ENCODE measurements at regions not wholly inside any gene's neighbourhood (a gene's known extent, or its start where the extent isn't known, plus 50 kb on each side); places are given as distances from the start of the nearest gene placed in this dataset.

DNA sequence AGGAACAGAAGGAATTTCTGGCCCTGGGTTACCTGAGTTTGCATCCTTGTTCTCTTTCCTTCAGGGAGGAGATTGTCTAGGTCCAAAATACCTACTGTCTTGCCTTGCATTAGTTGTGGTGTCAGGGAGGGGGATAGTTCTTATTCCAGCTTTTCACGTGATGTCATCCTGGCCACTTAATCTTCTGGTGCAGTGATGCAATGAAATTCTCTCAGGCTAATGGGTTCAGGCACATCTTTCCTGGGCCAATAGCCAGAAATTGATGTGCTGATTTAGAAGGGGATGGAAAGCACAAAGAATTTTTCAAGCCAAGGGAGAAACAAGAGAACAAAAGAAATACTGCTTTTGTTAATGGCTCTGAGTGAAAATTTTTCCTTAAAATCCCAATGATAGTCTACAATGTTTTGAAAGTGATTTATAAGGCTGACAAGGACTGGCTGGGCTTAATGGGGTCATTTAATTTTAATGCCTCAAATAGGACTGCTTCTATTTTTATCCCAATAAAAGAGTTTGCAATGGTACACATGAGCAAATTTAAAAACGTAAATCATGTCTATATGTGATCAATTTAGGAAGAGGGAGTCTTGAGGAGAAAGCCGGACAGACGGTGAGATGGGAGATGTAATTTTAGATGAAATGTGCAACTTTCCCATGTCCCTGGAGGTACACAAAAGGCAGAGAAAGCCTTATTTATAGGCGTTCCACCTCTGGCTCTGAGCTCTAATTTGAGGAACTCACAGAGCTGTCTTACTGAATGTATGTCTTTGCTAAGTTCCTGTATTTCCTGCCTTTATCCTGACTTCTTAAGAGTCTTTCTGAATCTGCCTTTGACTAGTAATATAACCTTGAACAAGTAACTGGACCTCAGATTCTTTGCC, 89.3 kb upstream of the SV2C start:
- no peaks in the 10 kb centered on the region for H3K4me1 ChIP-seq (ENCODE audit: control insufficient read depth, insufficient read depth, low read length)
- peak; percentile 5 for DNase-seq
- peaks cover 3% of the 10 kb centered on the region for H3K9me3 ChIP-seq (replicated peaks; ENCODE audit: control insufficient read depth, low read depth, low read length)
- H3K36me3 ChIP-seq (ENCODE audit: control insufficient read depth, insufficient read depth, low read length), result no peaks in the 10 kb centered on the region
- H3K27ac ChIP-seq (ENCODE audit: low read length), result no peak overlapping the region
- WGBS (ENCODE audit: insufficient coverage), result 26% methylated on average over 4 of the region's 5 CpGs
- H3K4me3 ChIP-seq (ENCODE audit: low read length), result no peak overlapping the region
- H3K27me3 ChIP-seq (ENCODE audit: control insufficient read depth, insufficient read depth, low read length), result no peaks in the 10 kb centered on the region

DNA sequence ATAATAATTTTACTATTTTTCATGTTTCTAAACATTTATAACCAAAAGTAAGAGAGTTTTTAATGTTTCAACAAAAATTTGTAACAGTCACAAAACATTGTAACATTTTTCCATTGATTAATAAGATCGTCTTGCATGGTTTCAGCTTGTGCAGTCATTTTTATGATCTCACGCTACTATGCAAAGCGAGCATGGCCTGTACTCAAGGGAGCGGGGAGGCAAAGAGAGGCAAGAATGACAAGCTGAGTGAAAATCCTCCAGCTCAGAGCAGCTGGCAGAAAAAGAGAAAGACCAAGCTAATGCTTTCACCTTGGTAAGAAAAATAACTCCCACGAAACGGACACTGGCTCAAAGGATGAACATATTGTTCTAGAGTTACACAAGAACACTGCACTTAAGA, 90.0 kb upstream of the SV2C start:
- H3K27ac ChIP-seq (ENCODE audit: low read length), result no peak overlapping the region
- DNase-seq, result no peak
- WGBS (ENCODE audit: insufficient coverage), result 100% methylated on average over 1 of the region's 6 CpGs
- H3K4me3 ChIP-seq (ENCODE audit: low read length), result no peak overlapping the region
- H3K4me1 ChIP-seq (ENCODE audit: control insufficient read depth, insufficient read depth, low read length), result no peaks in the 10 kb centered on the region
- H3K9me3 ChIP-seq (replicated peaks; ENCODE audit: control insufficient read depth, low read depth, low read length), result no peaks in the 10 kb centered on the region
- H3K27me3 ChIP-seq (ENCODE audit: control insufficient read depth, insufficient read depth, low read length), result no peaks in the 10 kb centered on the region
- no peaks in the 10 kb centered on the region for H3K36me3 ChIP-seq (ENCODE audit: control insufficient read depth, insufficient read depth, low read length)

DNA sequence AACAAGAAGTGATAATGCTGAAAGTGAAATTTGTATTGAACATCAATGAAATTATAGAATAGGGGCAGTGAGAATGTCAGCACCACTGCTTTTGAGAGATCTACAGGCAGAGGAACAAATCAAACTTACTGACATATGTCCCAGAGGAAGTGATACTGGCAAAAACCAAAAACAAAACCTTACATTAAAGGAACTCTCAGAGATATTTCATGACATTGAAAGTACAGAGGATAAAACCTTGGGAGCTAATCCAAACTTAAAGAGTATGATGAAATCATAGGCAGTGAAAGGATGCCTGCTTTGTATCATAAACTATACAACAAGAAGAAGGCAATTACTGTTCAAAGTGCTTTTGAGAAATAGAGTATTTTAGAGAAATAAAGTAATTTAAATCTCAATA, 90.4 kb upstream of the SV2C start:
- no peaks in the 10 kb centered on the region for H3K36me3 ChIP-seq (ENCODE audit: control insufficient read depth, insufficient read depth, low read length)
- peak; percentile 1 for DNase-seq
- H3K4me1 ChIP-seq (ENCODE audit: control insufficient read depth, insufficient read depth, low read length), result no peaks in the 10 kb centered on the region
- H3K27me3 ChIP-seq (ENCODE audit: control insufficient read depth, insufficient read depth, low read length), result no peaks in the 10 kb centered on the region
- no peak overlapping the region for H3K4me3 ChIP-seq (ENCODE audit: low read length)
- H3K27ac ChIP-seq (ENCODE audit: low read length), result no peak overlapping the region
- no peaks in the 10 kb centered on the region for H3K9me3 ChIP-seq (replicated peaks; ENCODE audit: control insufficient read depth, low read depth, low read length)

DNA sequence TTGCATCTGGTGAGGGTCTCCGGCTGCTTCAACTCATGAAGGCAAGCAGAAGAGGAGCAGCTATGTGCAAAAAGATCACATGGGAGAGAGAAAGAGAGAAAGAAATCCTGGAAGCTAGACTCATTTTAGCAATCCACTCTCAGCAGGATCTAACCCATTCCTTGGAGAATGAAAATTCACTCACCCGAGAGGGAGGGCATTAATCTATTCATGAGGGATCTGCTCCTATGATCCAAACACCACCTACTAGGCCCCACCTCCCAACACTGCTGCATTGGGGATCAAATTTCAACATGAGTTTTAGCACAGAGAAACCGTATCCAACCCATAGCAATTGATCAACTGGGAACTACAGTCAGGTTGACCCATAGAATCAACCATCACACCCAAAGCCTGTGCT, 98.1 kb upstream of the SV2C start:
- 27% methylated on average over 2 of the region's 3 CpGs for WGBS (ENCODE audit: insufficient coverage)

DNA sequence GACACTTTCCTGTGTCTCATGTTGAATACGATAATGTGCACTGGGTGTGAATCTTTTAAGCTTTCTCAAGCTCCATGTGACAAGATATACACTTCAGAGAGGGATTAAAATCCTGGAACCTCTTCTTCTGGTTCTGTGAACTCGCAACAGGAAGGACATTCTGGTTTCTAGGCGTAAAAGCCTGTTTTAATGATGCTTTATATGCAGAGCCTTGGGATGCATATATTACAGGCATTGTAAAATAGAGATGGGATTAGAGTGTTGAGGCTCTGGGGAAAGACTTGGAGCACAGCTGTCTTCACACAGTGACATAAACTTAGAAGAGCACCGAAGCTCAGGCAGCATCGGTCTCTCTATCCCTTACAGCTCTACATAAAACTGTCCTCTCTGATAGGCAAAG, 107.7 kb upstream of the SV2C start:
- Histone ChIP-seq H3K4me3 (ENCODE audit: low read length) (no peak overlapping the region), H3K27ac (ENCODE audit: low read length) (no peak overlapping the region), H3K27me3 (ENCODE audit: control insufficient read depth, insufficient read depth, low read length) (no peaks in the 10 kb centered on the region), H3K36me3 (ENCODE audit: control insufficient read depth, insufficient read depth, low read length) (no peaks in the 10 kb centered on the region), H3K4me1 (ENCODE audit: control insufficient read depth, insufficient read depth, low read length) (no peaks in the 10 kb centered on the region), H3K9me3 (replicated peaks; ENCODE audit: control insufficient read depth, low read depth, low read length) (no peaks in the 10 kb centered on the region)
- DNase-seq, result no peak
- WGBS (ENCODE audit: insufficient coverage), result 65% methylated on average over 2 of the region's 5 CpGs

More for the DNA sequence above, 98.1 kb upstream of the SV2C start:
- Histone ChIP-seq H3K4me1 (ENCODE audit: control insufficient read depth, insufficient read depth, low read length) (no peaks in the 10 kb centered on the region), H3K27me3 (ENCODE audit: control insufficient read depth, insufficient read depth, low read length) (no peaks in the 10 kb centered on the region), H3K36me3 (ENCODE audit: control insufficient read depth, insufficient read depth, low read length) (no peaks in the 10 kb centered on the region), H3K27ac (ENCODE audit: low read length) (no peak overlapping the region), H3K9me3 (replicated peaks; ENCODE audit: control insufficient read depth, low read depth, low read length) (no peaks in the 10 kb centered on the region), H3K4me3 (ENCODE audit: low read length) (no peak overlapping the region)
- DNase-seq, result no peak

DNA sequence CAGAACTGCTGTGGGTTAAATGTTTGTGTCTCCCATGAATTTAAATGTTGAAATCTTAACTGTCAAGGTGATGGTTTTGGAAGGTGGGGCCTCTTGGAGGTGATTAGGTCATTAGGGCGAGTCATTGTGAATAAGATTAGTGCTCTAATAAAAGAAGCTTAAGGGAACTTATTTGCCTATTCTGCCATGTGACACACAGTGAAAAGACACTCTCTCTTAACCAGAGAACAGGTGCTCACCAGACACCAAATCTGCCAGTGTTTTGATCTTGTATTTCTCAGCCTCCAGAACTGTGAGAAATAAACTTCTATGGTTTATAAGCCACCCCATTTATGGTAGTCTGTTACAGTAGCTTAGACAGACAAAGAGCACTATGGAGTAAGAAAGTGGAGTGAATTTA, 117.9 kb upstream of the SV2C start:
- H3K9me3 ChIP-seq (replicated peaks; ENCODE audit: control insufficient read depth, low read depth, low read length), result peaks cover 5% of the 10 kb centered on the region
- H3K4me1 ChIP-seq (ENCODE audit: control insufficient read depth, insufficient read depth, low read length), result no peaks in the 10 kb centered on the region
- WGBS (ENCODE audit: insufficient coverage), result no CpG with 5 or more reads among the region's 1 CpG
- H3K36me3 ChIP-seq (ENCODE audit: control insufficient read depth, insufficient read depth, low read length), result no peaks in the 10 kb centered on the region
- no peak overlapping the region for H3K4me3 ChIP-seq (ENCODE audit: low read length)
- DNase-seq, result no peak
- H3K27ac ChIP-seq (ENCODE audit: low read length), result no peak overlapping the region
- no peaks in the 10 kb centered on the region for H3K27me3 ChIP-seq (ENCODE audit: control insufficient read depth, insufficient read depth, low read length)

DNA sequence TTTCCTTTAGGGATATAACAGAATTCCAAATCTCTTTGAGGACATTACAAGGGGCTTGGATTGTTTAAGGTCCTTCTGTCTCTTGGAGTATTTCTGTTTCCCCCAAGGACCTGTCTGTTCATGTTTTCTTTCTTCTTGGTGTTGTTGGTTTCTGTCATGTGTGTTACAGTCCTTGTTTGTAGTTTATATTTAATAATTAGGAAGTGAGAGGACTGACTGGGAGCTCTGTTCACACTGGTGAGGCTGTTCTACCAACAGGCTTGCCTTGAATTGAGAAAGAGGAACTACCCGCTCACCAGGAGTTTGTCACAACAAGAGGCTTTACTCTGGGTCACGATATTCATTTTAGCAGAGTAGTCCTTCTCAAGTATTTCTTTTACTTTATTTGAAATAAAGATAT, 119.2 kb upstream of the SV2C start:
- no peak overlapping the region for H3K27ac ChIP-seq (ENCODE audit: low read length)
- no peaks in the 10 kb centered on the region for H3K4me1 ChIP-seq (ENCODE audit: control insufficient read depth, insufficient read depth, low read length)
- no CpG with 5 or more reads among the region's 2 CpGs for WGBS (ENCODE audit: insufficient coverage)
- peaks cover 5% of the 10 kb centered on the region for H3K9me3 ChIP-seq (replicated peaks; ENCODE audit: control insufficient read depth, low read depth, low read length)
- no peaks in the 10 kb centered on the region for H3K27me3 ChIP-seq (ENCODE audit: control insufficient read depth, insufficient read depth, low read length)
- H3K36me3 ChIP-seq (ENCODE audit: control insufficient read depth, insufficient read depth, low read length), result no peaks in the 10 kb centered on the region
- peak; percentile 43 for DNase-seq
- H3K4me3 ChIP-seq (ENCODE audit: low read length), result no peak overlapping the region

DNA sequence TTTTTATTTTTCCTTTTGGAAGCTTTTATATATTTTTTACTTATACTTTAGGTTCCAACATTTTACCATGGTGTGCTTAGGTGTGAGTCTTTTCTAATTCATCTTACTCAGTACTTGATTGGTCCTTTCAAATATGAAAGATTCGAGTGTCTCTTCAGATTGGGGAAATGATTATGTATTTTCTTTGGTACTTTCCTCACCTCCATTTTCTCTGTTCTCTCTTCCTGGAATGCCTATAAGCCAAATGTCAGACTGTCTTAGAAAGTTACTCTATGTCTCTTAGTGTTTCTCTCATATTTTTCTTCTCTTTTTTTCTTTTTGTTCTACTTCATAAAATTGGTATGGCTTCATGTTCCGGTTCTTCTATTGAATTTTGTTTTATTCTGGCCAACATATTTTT, 119.6 kb upstream of the SV2C start:
- no peaks in the 10 kb centered on the region for H3K4me1 ChIP-seq (ENCODE audit: control insufficient read depth, insufficient read depth, low read length)
- H3K27ac ChIP-seq (ENCODE audit: low read length), result no peak overlapping the region
- DNase-seq, result no peak
- no peaks in the 10 kb centered on the region for H3K27me3 ChIP-seq (ENCODE audit: control insufficient read depth, insufficient read depth, low read length)
- no peak overlapping the region for H3K4me3 ChIP-seq (ENCODE audit: low read length)
- H3K36me3 ChIP-seq (ENCODE audit: control insufficient read depth, insufficient read depth, low read length), result no peaks in the 10 kb centered on the region
- no CpG with 5 or more reads among the region's 2 CpGs for WGBS (ENCODE audit: insufficient coverage)
- peaks cover 5% of the 10 kb centered on the region for H3K9me3 ChIP-seq (replicated peaks; ENCODE audit: control insufficient read depth, low read depth, low read length)

DNA sequence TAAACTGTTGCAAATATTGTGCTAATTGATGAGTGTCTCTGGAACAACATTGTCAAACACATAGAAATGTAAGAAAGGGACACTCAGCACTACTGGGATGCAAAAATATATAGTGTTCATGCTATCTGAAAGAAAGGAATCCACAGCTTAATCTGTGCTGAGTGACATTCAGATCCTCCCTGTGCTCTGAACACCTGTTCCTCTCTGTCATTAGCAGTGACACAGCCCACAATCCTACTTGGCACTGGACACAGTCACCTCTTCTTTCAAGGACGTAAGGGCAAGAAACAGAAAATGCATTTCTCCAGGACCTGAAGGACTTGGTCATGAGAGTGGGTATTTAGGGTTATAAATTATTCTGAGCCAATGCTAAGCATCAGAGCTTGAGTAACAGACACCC, 121.4 kb upstream of the SV2C start:
- WGBS (ENCODE audit: insufficient coverage), result no CpG with 5 or more reads among the region's 1 CpG
- H3K27ac ChIP-seq (ENCODE audit: low read length), result no peak overlapping the region
- H3K9me3 ChIP-seq (replicated peaks; ENCODE audit: control insufficient read depth, low read depth, low read length), result peaks cover 5% of the 10 kb centered on the region
- H3K36me3 ChIP-seq (ENCODE audit: control insufficient read depth, insufficient read depth, low read length), result no peaks in the 10 kb centered on the region
- DNase-seq, result peak; percentile 28
- H3K4me3 ChIP-seq (ENCODE audit: low read length), result no peak overlapping the region
- no peaks in the 10 kb centered on the region for H3K27me3 ChIP-seq (ENCODE audit: control insufficient read depth, insufficient read depth, low read length)
- H3K4me1 ChIP-seq (ENCODE audit: control insufficient read depth, insufficient read depth, low read length), result no peaks in the 10 kb centered on the region

DNA sequence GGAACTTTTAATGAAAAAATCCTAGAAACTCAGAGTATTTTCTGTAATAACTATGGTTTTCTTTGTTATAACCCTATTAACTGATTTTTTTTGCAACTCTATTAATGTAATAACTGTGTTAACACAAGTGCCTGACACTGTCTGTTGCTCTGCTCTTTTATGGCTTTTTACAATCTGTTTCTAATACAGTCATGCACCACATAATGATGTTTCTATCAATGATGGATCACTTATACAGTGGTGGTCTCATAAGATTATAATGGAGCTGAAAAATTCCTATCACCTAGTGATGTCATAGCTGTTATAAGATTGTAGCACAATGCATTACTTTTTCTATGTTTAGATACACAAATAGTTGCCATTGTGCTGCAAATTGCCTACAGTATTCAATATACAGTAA, 123.1 kb upstream of the SV2C start:
- no peak overlapping the region for H3K4me3 ChIP-seq (ENCODE audit: low read length)
- H3K9me3 ChIP-seq (replicated peaks; ENCODE audit: control insufficient read depth, low read depth, low read length), result no peaks in the 10 kb centered on the region
- DNase-seq, result no peak
- H3K4me1 ChIP-seq (ENCODE audit: control insufficient read depth, insufficient read depth, low read length), result no peaks in the 10 kb centered on the region
- H3K36me3 ChIP-seq (ENCODE audit: control insufficient read depth, insufficient read depth, low read length), result no peaks in the 10 kb centered on the region
- H3K27ac ChIP-seq (ENCODE audit: low read length), result no peak overlapping the region
- no peaks in the 10 kb centered on the region for H3K27me3 ChIP-seq (ENCODE audit: control insufficient read depth, insufficient read depth, low read length)

DNA sequence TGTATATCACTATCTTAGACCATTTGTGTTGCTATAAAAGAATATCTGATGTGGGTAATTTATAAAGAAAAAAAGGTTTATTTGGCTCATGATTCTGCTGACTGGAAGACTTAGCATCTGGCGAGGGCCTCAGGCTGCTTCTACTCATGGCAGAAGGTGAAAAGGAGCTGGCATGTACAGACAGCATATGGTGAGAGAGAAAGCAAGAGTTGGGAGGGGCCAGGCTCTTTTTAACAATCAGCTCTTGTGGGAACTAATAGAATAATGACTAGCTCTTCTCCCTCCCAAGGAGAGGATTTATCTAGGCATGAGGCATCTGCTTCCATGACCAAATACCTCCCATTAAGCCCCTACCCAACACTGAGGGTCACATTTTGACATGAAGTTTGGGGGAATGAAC, 130.2 kb upstream of the SV2C start:
- Histone ChIP-seq H3K27ac (ENCODE audit: low read length) (no peak overlapping the region), H3K4me3 (ENCODE audit: low read length) (no peak overlapping the region), H3K27me3 (ENCODE audit: control insufficient read depth, insufficient read depth, low read length) (no peaks in the 10 kb centered on the region), H3K36me3 (ENCODE audit: control insufficient read depth, insufficient read depth, low read length) (no peaks in the 10 kb centered on the region), H3K4me1 (ENCODE audit: control insufficient read depth, insufficient read depth, low read length) (no peaks in the 10 kb centered on the region), H3K9me3 (replicated peaks; ENCODE audit: control insufficient read depth, low read depth, low read length) (peaks cover 2% of the 10 kb centered on the region)
- no peak for DNase-seq
- 57% methylated on average over 1 of the region's 1 CpG for WGBS (ENCODE audit: insufficient coverage)

All from muscle of leg (tissue), 3 donors.